Right atrium auricular region (tissue), 2 donors: ENCODE measurements at regions not wholly inside any gene's neighbourhood (a gene's known extent, or its start where the extent isn't known, plus 50 kb on each side); places are given as distances from the start of the nearest gene placed in this dataset.

Experiments used
- DNase-seq: peaks from one replicate; pipeline ENCODE4 v3.0.0-alpha.2; 2019; ENCODE audit warnings: low spot score
- H3K27ac ChIP-seq, 2 donors: fragments of 200-600 bp; sonication (generic); 1 replicate in 1 of 2; 2 replicates in 1 of 2; pipeline ENCODE4 v1.5.1; 2016 to 2019
- H3K27me3 ChIP-seq, 2 donors: fragments of 200-600 bp; sonication (generic); one replicate each; pipeline versions ENCODE4 v1.5.1 to v1.6.0; 2017 to 2019
- H3K36me3 ChIP-seq: fragments of 200-600 bp; sonication (generic); one replicate; pipeline ENCODE4 v1.5.1; 2016
- H3K4me1 ChIP-seq, 2 donors: fragments of 200-600 bp; sonication (generic); one replicate each; pipeline versions ENCODE4 v1.5.1 to v1.6.0; 2017 to 2019
- H3K4me3 ChIP-seq, 2 donors: fragments of 200-600 bp; sonication (generic); 1 replicate in 1 of 2; 2 replicates in 1 of 2; pipeline ENCODE4 v1.5.1; 2017 to 2019; ENCODE audit warnings: mild to moderate bottlenecking in 1 of 2, moderate library complexity in 1 of 2
- H3K9me3 ChIP-seq, 2 donors: fragments of 200-600 bp; sonication (generic); one replicate each; pipeline ENCODE4 v1.5.1; 2019
- CTCF ChIP-seq, 2 donors: fragments of 200-600 bp; sonication (generic); IDR thresholded peaks; one replicate each; pipeline ENCODE4 v1.5.1; 2019; ENCODE audit warnings: antibody characterized with exemption in 2 of 2

DNA sequence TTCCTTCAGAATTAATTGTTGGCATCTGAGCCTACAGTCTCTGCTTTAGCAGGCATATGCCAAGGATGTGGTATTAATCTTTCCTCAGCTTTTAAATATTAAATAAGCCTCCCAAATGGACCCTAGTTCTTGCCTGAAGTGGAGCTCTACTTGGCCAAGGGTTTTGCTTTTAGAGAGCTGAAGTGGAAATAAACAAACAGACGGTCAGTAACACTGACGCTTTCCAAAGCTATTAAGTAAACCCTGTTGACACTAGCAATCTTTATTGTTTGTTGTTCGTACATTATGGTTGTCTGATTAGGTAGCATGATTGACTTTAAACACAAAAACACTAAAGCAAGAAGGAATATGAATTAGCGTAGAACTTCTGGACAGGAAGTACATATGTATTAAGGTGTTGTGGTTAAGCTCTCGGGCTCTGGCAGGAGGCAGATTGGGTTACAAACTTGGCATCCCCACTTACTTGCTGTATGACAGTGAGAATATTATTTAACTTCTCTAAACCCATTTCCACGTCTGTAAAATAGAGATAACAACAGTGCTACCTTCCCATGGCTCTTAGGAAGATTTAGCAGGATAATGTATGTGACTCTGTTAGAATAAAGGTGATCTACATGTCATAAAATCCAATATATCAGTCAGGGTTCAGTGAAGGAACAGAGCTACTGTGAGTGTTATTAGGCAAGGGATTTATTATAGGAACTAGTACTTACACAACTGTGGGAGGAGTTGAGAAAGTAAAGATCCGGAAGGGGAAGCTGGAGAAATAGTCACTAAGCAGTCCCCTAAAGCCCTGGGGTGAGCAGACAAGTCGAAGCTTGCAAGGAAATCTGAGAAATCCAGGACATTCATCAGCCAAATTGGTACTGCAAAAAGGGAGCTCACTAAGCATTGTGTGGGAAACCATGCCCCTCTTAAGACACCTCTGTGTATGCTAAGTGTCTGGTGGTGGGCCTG, 92.2 kb upstream of the ATF7IP start:
- no peak for TF ChIP-seq CTCF (IDR thresholded peaks at IDR 0.05)
- peak overlapping the region in 1 of 2 donors; percentile 23 for H3K27ac ChIP-seq
- no peak overlapping the region for H3K4me3 ChIP-seq
- no peaks in the 10 kb centered on the region for H3K4me1 ChIP-seq
- no peaks in the 10 kb centered on the region for H3K36me3 ChIP-seq
- H3K9me3 ChIP-seq, result peaks cover 0 to 10% of the 10 kb centered on the region in 2 donors
- H3K27me3 ChIP-seq, result no peaks in the 10 kb centered on the region
- no peak for DNase-seq

- Histone ChIP-seq H3K36me3 (no peaks in the 10 kb centered on the region), H3K27me3 (no peaks in the 10 kb centered on the region), H3K4me3 (no peak overlapping the region), H3K9me3 (peaks cover 0 to 10% of the 10 kb centered on the region in 2 donors), H3K27ac (no peak overlapping the region), H3K4me1 (no peaks in the 10 kb centered on the region)
- no peak for TF ChIP-seq CTCF (IDR thresholded peaks at IDR 0.05)
- no peak for DNase-seq
Observed at GRCh38 chr12:14273913-14274311, 91.6 kb upstream of the ATF7IP start.

DNA sequence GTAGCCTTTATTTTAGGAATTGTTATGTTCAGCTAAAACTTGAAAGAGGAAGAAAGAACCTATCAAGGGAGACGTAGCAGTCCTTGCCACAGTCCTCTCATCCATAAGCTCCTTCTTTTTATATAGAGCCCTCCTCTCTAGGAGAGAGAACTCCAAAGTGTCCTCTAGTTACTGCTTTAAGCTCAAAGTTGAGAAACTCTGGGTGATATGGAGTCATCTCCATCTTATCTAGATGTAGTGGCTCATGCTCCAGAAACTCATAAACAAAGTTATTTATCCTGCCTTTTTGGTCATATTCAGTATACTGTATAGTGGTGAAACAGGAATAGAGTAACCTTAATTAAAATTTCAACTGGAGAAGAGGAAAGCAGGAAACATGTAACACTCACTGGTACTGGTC, 90.4 kb upstream of the ATF7IP start:
- no peak for TF ChIP-seq CTCF (IDR thresholded peaks at IDR 0.05)
- H3K9me3 ChIP-seq, result peaks cover 0 to 7% of the 10 kb centered on the region in 2 donors
- H3K27ac ChIP-seq, result no peak overlapping the region
- no peaks in the 10 kb centered on the region for H3K4me1 ChIP-seq
- H3K4me3 ChIP-seq, result no peak overlapping the region
- no peaks in the 10 kb centered on the region for H3K27me3 ChIP-seq
- no peaks in the 10 kb centered on the region for H3K36me3 ChIP-seq
- DNase-seq, result no peak

DNA sequence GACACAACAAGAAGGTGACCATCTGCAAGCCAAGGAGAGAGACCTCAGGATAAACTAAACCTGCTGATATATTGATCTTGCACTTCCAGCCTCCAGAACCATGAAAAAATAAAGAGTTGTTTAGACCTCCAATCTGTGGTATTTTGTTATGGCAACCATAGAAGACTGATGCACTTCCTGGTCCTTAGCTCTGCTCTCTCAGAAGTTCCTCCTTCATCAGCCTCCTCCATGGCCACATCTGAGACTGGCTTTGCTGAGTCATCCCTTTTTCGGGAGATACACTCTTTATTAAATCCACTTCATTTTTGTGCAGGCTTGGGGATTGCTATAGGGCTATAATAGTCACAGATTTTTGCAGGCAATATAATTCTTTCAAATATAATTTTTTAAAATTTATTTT, 89.6 kb upstream of the ATF7IP start:
- no peaks in the 10 kb centered on the region for H3K27me3 ChIP-seq
- H3K9me3 ChIP-seq, result no peaks in the 10 kb centered on the region
- H3K4me1 ChIP-seq, result no peaks in the 10 kb centered on the region
- H3K4me3 ChIP-seq, result no peak overlapping the region
- no peak for TF ChIP-seq CTCF (IDR thresholded peaks at IDR 0.05)
- DNase-seq, result no peak
- no peaks in the 10 kb centered on the region for H3K36me3 ChIP-seq
- H3K27ac ChIP-seq, result no peak overlapping the region

DNA sequence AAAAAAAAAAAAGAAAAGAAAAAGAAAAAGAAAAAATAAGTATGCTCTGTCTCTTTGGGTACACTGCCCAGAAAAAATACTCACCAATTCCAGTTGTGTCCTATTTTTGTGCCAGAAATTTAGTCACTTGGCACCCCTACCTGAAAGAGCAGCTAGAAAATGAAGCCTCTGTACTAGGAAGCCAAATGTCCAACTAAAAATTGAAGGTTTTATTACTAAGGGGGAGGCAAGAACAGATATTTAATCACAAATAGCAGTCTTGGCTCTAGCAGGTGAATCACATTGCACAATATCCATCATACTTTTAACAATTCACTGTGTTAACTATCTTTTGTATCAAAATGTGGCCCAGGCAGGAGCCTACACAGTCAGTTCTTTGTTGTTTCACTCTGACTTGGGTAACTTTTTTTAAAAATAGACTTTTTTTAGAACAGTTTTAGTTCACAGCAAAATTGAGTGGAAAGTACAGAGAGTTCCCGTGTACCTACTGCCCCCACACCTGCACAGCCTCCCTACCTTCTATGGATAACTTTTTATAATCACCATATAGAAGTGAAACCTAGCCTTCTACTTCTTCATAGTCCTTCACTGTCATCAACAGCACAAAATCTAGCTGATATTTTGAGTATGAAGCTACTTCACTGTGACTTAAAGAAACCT, 87.1 kb upstream of the ATF7IP start:
- H3K36me3 ChIP-seq, result no peaks in the 10 kb centered on the region
- no peaks in the 10 kb centered on the region for H3K4me1 ChIP-seq
- no peaks in the 10 kb centered on the region for H3K27me3 ChIP-seq
- H3K4me3 ChIP-seq, result no peak overlapping the region
- no peak overlapping the region for H3K27ac ChIP-seq
- H3K9me3 ChIP-seq, result no peaks in the 10 kb centered on the region
- TF ChIP-seq CTCF (IDR thresholded peaks at IDR 0.05), result no peak
- no peak for DNase-seq
